Non-pigmented ciliary epithelial cell (primary cell): ENCODE measurements at regions not wholly inside any gene's neighbourhood (a gene's known extent, or its start where the extent isn't known, plus 50 kb on each side); places are given as distances from the start of the nearest gene placed in this dataset.

Experiments used
- DNase-seq: peaks from one replicate; pipeline ENCODE4 v3.0.0-alpha.2; 2010; ENCODE audit warnings: low read depth

DNA sequence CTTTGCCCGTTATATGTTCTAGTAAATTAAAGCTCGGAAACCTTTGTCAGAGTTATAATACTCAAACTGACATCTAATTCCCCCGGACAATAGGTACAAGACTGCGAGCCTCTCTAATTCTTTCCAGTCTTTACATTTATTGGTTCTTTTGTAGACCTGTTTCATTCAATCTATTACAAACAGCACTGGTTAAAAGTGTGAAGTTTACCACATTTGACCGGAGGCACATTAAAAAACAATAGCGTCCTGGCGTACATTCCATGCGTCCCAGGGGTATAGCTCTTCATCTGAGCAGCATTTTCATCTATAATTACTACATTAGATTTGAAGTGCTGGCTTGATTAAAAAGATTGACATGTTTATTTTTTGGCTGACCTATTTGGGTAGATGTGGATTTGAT is 49.9 kb upstream of the TENM3 start:
- no peak for DNase-seq
